ENCODE measurements at regions not wholly inside any gene's neighbourhood (a gene's known extent, or its start where the extent isn't known, plus 50 kb on each side); places are given as distances from the start of the nearest gene placed in this dataset.
"Not testable (repeated sequence)": the region's sequence is repeated elsewhere in the genome, so short reads cannot be mapped to it uniquely, and the experiment has no call there.

- peaks cover 7% of the 10 kb centered on the region for H3K4me1 Mint-ChIP-seq (ENCODE audit: low read depth)
- peaks cover 4% of the 10 kb centered on the region for H3K36me3 Mint-ChIP-seq (ENCODE audit: low read depth)
- H3K9me3 Mint-ChIP-seq = peaks cover 25% of the 10 kb centered on the region
- peaks cover 8% of the 10 kb centered on the region for H3K27me3 Mint-ChIP-seq (ENCODE audit: insufficient read depth)
- H3K27ac Mint-ChIP-seq = no peak overlapping the region
- intact Hi-C loops (cut with micrococcal nuclease) = no loop called here
- no peak overlapping the region for H3K4me3 Mint-ChIP-seq
- no peak for DNase-seq (ENCODE audit: low spot score)
Measured at GRCh38 chr3:188021502-188022040, 132.4 kb upstream of the LPP start.

- H3K27ac Mint-ChIP-seq; intact Hi-C loops (cut with micrococcal nuclease); H3K27me3 Mint-ChIP-seq (ENCODE audit: insufficient read depth); H3K4me1 Mint-ChIP-seq (ENCODE audit: low read depth); DNase-seq (ENCODE audit: low spot score); H3K36me3 Mint-ChIP-seq (ENCODE audit: low read depth); H3K4me3 Mint-ChIP-seq: not testable (repeated sequence)
- peaks cover 20% of the 10 kb centered on the region for H3K9me3 Mint-ChIP-seq
Measured at GRCh38 chr3:188022902-188023301, 131.1 kb upstream of the LPP start.

GRCh38 chr3:188025555-188025954, 128.4 kb upstream of the LPP start:
- Mint-ChIP-seq H3K9me3 (peaks cover 20% of the 10 kb centered on the region), H3K27ac (no peak overlapping the region), H3K27me3 (ENCODE audit: insufficient read depth) (peaks cover 4% of the 10 kb centered on the region), H3K4me3 (no peak overlapping the region), H3K4me1 (ENCODE audit: low read depth) (peaks cover 7% of the 10 kb centered on the region), H3K36me3 (ENCODE audit: low read depth) (peaks cover 2% of the 10 kb centered on the region)
- no peak for DNase-seq (ENCODE audit: low spot score)
- intact Hi-C loops (cut with micrococcal nuclease) = no loop called here

- no peak for DNase-seq (ENCODE audit: low spot score)
- Mint-ChIP-seq H3K36me3 (ENCODE audit: low read depth) (peaks cover 2% of the 10 kb centered on the region), H3K27me3 (ENCODE audit: insufficient read depth) (peaks cover 4% of the 10 kb centered on the region), H3K9me3 (peaks cover 14% of the 10 kb centered on the region), H3K4me1 (ENCODE audit: low read depth) (peaks cover 8% of the 10 kb centered on the region), H3K4me3 (no peak overlapping the region), H3K27ac (no peak overlapping the region)
- intact Hi-C loops (cut with micrococcal nuclease) = no loop called here
Measured at GRCh38 chr3:188026191-188026968, 127.6 kb upstream of the LPP start.

- Mint-ChIP-seq H3K27ac (no peak overlapping the region), H3K36me3 (ENCODE audit: low read depth) (no peaks in the 10 kb centered on the region), H3K4me3 (no peak overlapping the region), H3K4me1 (ENCODE audit: low read depth) (peaks cover 12% of the 10 kb centered on the region), H3K27me3 (ENCODE audit: insufficient read depth) (peaks cover 7% of the 10 kb centered on the region), H3K9me3 (peaks cover 12% of the 10 kb centered on the region)
- DNase-seq (ENCODE audit: low spot score) = no peak
- intact Hi-C loops (cut with micrococcal nuclease) = no loop called here
Measured at GRCh38 chr3:188031121-188031520, 122.8 kb upstream of the LPP start.

GRCh38 chr3:188034989-188035388, 119.0 kb upstream of the LPP start:
- H3K4me3 Mint-ChIP-seq = no peak overlapping the region

GRCh38 chr3:188036375-188037194, 117.4 kb upstream of the LPP start:
- Mint-ChIP-seq H3K9me3 (peaks cover 12% of the 10 kb centered on the region), H3K4me1 (ENCODE audit: low read depth) (peaks cover 13% of the 10 kb centered on the region), H3K4me3 (no peak overlapping the region), H3K27me3 (ENCODE audit: insufficient read depth) (peaks cover 5% of the 10 kb centered on the region), H3K27ac (no peak overlapping the region), H3K36me3 (ENCODE audit: low read depth) (peaks cover 3% of the 10 kb centered on the region)
- intact Hi-C loops (cut with micrococcal nuclease) = no loop called here
- DNase-seq (ENCODE audit: low spot score) = no peak

More at GRCh38 chr3:188034989-188035388, 119.0 kb upstream of the LPP start:
- DNase-seq (ENCODE audit: low spot score) = no peak
- Mint-ChIP-seq H3K36me3 (ENCODE audit: low read depth) (no peaks in the 10 kb centered on the region), H3K4me1 (ENCODE audit: low read depth) (peaks cover 12% of the 10 kb centered on the region), H3K9me3 (peaks cover 12% of the 10 kb centered on the region), H3K27me3 (ENCODE audit: insufficient read depth) (peaks cover 5% of the 10 kb centered on the region), H3K27ac (no peak overlapping the region)
- intact Hi-C loops (cut with micrococcal nuclease) = no loop called here

GRCh38 chr3:188037195-188037718, 116.7 kb upstream of the LPP start:
- intact Hi-C loops (cut with micrococcal nuclease) = no loop called here
- no peak overlapping the region for H3K4me3 Mint-ChIP-seq
- peaks cover 10% of the 10 kb centered on the region for H3K4me1 Mint-ChIP-seq (ENCODE audit: low read depth)
- no peak overlapping the region for H3K27ac Mint-ChIP-seq
- H3K27me3 Mint-ChIP-seq (ENCODE audit: insufficient read depth) = peaks cover 5% of the 10 kb centered on the region
- H3K9me3 Mint-ChIP-seq = peaks cover 9% of the 10 kb centered on the region
- DNase-seq (ENCODE audit: low spot score) = no peak
- H3K36me3 Mint-ChIP-seq (ENCODE audit: low read depth) = peaks cover 3% of the 10 kb centered on the region

GRCh38 chr3:188037965-188038581, 115.9 kb upstream of the LPP start:
- no peak overlapping the region for H3K27ac Mint-ChIP-seq
- DNase-seq (ENCODE audit: low spot score) = no peak
- peaks cover 10% of the 10 kb centered on the region for H3K4me1 Mint-ChIP-seq (ENCODE audit: low read depth)
- H3K4me3 Mint-ChIP-seq = no peak overlapping the region
- peaks cover 3% of the 10 kb centered on the region for H3K36me3 Mint-ChIP-seq (ENCODE audit: low read depth)
- peaks cover 5% of the 10 kb centered on the region for H3K27me3 Mint-ChIP-seq (ENCODE audit: insufficient read depth)
- intact Hi-C loops (cut with micrococcal nuclease) = no loop called here
- peaks cover 3% of the 10 kb centered on the region for H3K9me3 Mint-ChIP-seq

GRCh38 chr3:188041193-188041592, 112.8 kb upstream of the LPP start:
- DNase-seq (ENCODE audit: low spot score) = no peak
- Mint-ChIP-seq H3K4me1 (ENCODE audit: low read depth) (peaks cover 27% of the 10 kb centered on the region), H3K27me3 (ENCODE audit: insufficient read depth) (no peaks in the 10 kb centered on the region), H3K4me3 (no peak overlapping the region), H3K36me3 (ENCODE audit: low read depth) (peaks cover 3% of the 10 kb centered on the region), H3K27ac (no peak overlapping the region), H3K9me3 (no peaks in the 10 kb centered on the region)
- intact Hi-C loops (cut with micrococcal nuclease) = no loop called here

- Mint-ChIP-seq H3K27ac (no peak overlapping the region), H3K4me1 (ENCODE audit: low read depth) (peaks cover 27% of the 10 kb centered on the region), H3K27me3 (ENCODE audit: insufficient read depth) (no peaks in the 10 kb centered on the region), H3K36me3 (ENCODE audit: low read depth) (peaks cover 3% of the 10 kb centered on the region), H3K9me3 (no peaks in the 10 kb centered on the region), H3K4me3 (no peak overlapping the region)
- DNase-seq (ENCODE audit: low spot score) = no peak
- intact Hi-C loops (cut with micrococcal nuclease) = no loop called here
Measured at GRCh38 chr3:188041895-188042294, 112.1 kb upstream of the LPP start.

- Mint-ChIP-seq H3K9me3 (no peaks in the 10 kb centered on the region), H3K27ac (no peak overlapping the region), H3K36me3 (ENCODE audit: low read depth) (peaks cover 3% of the 10 kb centered on the region), H3K27me3 (ENCODE audit: insufficient read depth) (no peaks in the 10 kb centered on the region), H3K4me1 (ENCODE audit: low read depth) (peaks cover 27% of the 10 kb centered on the region), H3K4me3 (no peak overlapping the region)
- no peak for DNase-seq (ENCODE audit: low spot score)
- intact Hi-C loops (cut with micrococcal nuclease) = no loop called here
Measured at GRCh38 chr3:188042466-188042865, 111.5 kb upstream of the LPP start.
